PC-3 (cell line): ENCODE measurements at regions not wholly inside any gene's neighbourhood (a gene's known extent, or its start where the extent isn't known, plus 50 kb on each side); places are given as distances from the start of the nearest gene placed in this dataset.

ENCODE experiments used
- CTCF ChIP-seq: fragments of 300-600 bp; sonication (generic); conservative IDR thresholded peaks from 2 replicates; pipeline ENCODE4 v1.5.1; 2017; ENCODE audit warnings: antibody characterized with exemption, low read depth, mild to moderate bottlenecking, low read length
- EZH2 ChIP-seq: fragments of 300-600 bp; sonication (generic); IDR thresholded peaks from one replicate; pipeline ENCODE4 v1.6.1; 2017; ENCODE audit warnings: antibody characterized with exemption, mild to moderate bottlenecking, low read length; ENCODE audit not compliant: unreplicated experiment

GRCh38 chr12:97630875-97631274, 168.3 kb downstream of the RMST start:
- TF ChIP-seq CTCF (no peak), EZH2 (no peak)
